Osteoblast (primary cell): ENCODE measurements at regions not wholly inside any gene's neighbourhood (a gene's known extent, or its start where the extent isn't known, plus 50 kb on each side); places are given as distances from the start of the nearest gene placed in this dataset.

Experiments used
- DNase-seq: peaks from one replicate; pipeline ENCODE4 v3.0.0; 2011; ENCODE audit warnings: low spot score, mixed read lengths; ENCODE audit not compliant: insufficient read length; ENCODE audit errors: missing footprints
- H2AFZ ChIP-seq: 2 replicates; pipeline ENCODE4 v1.6.0; 2011; ENCODE audit warnings: mild to moderate bottlenecking, low read length
- H3K27ac ChIP-seq: 2 replicates; pipeline ENCODE4 v1.5.1; 2011; ENCODE audit warnings: mild to moderate bottlenecking, low read depth, low read length, moderate library complexity
- H3K27me3 ChIP-seq: 2 replicates; pipeline ENCODE4 v1.6.0; 2012; ENCODE audit warnings: mild to moderate bottlenecking, control low read depth, inconsistent platforms, low read length, moderate library complexity; ENCODE audit not compliant: insufficient read depth
- H3K36me3 ChIP-seq: 2 replicates; pipeline ENCODE4 v1.5.1; 2011; ENCODE audit warnings: mild to moderate bottlenecking, low read length, control low read depth, moderate library complexity; ENCODE audit not compliant: insufficient read depth
- H3K4me1 ChIP-seq: 2 replicates; pipeline ENCODE4 v1.5.1; 2011; ENCODE audit warnings: mild to moderate bottlenecking, low read length, control low read depth, moderate library complexity; ENCODE audit not compliant: insufficient read depth
- H3K4me2 ChIP-seq: 2 replicates; pipeline ENCODE4 v1.6.0; 2011; ENCODE audit warnings: mild to moderate bottlenecking, low read length; ENCODE audit not compliant: insufficient read depth
- H3K4me3 ChIP-seq: fragments of 200-600 bp; sonication (generic); 3 replicates; pipeline ENCODE4 v1.5.1; 2012; ENCODE audit warnings: mild to moderate bottlenecking, low read length, inconsistent platforms; ENCODE audit not compliant: insufficient read depth
- H3K79me2 ChIP-seq: 2 replicates; pipeline ENCODE4 v1.6.0; 2012; ENCODE audit warnings: mild to moderate bottlenecking, low read length, control low read depth, inconsistent platforms; ENCODE audit not compliant: insufficient read depth
- H3K9me3 ChIP-seq: 2 replicates; pipeline ENCODE4 v1.5.1; 2011; ENCODE audit warnings: low read depth, low read length, control low read depth
- H4K20me1 ChIP-seq: 2 replicates; pipeline ENCODE4 v1.6.0; 2012; ENCODE audit warnings: mild to moderate bottlenecking, low read length, control low read depth; ENCODE audit not compliant: insufficient read depth
- TF ChIP-seq, protein P1 (sequence below): IDR thresholded peaks from 2 replicates; pipeline ENCODE4 v1.5.1; 2011; ENCODE audit warnings: mild to moderate bottlenecking, low read depth, low read length, moderate library complexity; ENCODE audit errors: extremely low read depth

DNA sequence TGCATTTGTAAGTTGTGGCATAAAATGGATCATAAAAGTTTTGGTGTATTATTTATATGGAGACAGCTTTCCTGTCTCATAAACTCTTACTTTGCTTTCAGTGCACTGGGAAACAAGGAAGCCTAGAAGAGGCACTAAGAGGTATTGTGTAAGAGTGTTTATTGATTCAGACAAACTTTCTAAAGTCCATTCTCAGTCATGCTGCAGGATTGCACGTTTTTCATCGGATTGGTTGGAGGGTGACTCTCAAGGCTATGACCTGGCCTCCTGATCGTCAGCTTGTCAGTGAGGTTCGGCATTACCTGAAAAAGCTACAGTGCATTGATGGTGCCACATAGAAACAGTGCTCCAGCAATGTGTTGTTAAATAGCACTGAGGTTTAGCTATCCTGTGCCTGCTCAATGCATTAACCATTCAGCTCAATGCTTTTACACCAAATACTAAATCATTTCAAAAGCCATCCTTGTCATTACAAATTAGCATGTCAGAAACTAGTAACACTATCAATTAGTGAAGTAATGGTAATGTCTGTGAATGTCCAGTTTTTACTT, 545.5 kb downstream of the CBLN2 start:
- H2AFZ ChIP-seq = no peak overlapping the region
- no peaks in the 10 kb centered on the region for H3K79me2 ChIP-seq
- H3K36me3 ChIP-seq = no peaks in the 10 kb centered on the region
- H4K20me1 ChIP-seq = no peaks in the 10 kb centered on the region
- H3K9me3 ChIP-seq = no peaks in the 10 kb centered on the region
- TF ChIP-seq, protein P1, sequence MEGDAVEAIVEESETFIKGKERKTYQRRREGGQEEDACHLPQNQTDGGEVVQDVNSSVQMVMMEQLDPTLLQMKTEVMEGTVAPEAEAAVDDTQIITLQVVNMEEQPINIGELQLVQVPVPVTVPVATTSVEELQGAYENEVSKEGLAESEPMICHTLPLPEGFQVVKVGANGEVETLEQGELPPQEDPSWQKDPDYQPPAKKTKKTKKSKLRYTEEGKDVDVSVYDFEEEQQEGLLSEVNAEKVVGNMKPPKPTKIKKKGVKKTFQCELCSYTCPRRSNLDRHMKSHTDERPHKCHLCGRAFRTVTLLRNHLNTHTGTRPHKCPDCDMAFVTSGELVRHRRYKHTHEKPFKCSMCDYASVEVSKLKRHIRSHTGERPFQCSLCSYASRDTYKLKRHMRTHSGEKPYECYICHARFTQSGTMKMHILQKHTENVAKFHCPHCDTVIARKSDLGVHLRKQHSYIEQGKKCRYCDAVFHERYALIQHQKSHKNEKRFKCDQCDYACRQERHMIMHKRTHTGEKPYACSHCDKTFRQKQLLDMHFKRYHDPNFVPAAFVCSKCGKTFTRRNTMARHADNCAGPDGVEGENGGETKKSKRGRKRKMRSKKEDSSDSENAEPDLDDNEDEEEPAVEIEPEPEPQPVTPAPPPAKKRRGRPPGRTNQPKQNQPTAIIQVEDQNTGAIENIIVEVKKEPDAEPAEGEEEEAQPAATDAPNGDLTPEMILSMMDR = no peak
- DNase-seq = no peak
- H3K4me3 ChIP-seq = no peak overlapping the region
- no peak overlapping the region for H3K4me2 ChIP-seq
- no peaks in the 10 kb centered on the region for H3K4me1 ChIP-seq
- no peaks in the 10 kb centered on the region for H3K27me3 ChIP-seq
- H3K27ac ChIP-seq = no peak overlapping the region

DNA sequence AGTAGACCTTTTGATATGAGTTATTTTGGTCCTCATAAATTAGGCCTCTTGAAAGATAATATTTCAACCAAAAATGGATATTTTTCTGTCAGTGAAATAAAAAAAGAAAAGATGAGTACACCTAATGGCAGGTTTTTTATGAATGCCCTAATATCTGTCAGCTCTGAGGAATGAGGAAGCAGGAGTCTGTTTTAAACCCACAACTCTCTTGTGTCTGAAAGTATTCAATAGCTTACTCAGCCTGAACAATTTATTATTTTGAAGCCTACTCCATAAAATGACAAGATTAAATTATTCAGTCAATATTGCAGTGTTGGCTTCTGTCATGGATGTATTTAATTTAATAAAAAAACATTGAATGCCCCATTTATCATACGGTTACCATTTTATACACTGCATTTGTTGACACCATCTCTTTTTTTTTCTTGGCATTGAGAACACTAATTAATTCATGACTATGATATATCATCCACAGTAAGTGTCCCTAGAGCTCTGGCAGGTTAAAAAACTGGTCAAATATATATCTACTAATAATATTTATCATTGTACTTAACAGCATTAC, 548.2 kb downstream of the CBLN2 start:
- TF ChIP-seq, protein P1 = no peak
- no peaks in the 10 kb centered on the region for H3K9me3 ChIP-seq
- H3K27me3 ChIP-seq = no peaks in the 10 kb centered on the region
- no peaks in the 10 kb centered on the region for H3K79me2 ChIP-seq
- DNase-seq = peak; percentile 14
- no peaks in the 10 kb centered on the region for H3K36me3 ChIP-seq
- H3K4me1 ChIP-seq = no peaks in the 10 kb centered on the region
- no peak overlapping the region for H2AFZ ChIP-seq
- no peak overlapping the region for H3K4me2 ChIP-seq
- no peak overlapping the region for H3K4me3 ChIP-seq
- H4K20me1 ChIP-seq = no peaks in the 10 kb centered on the region
- H3K27ac ChIP-seq = no peak overlapping the region

DNA sequence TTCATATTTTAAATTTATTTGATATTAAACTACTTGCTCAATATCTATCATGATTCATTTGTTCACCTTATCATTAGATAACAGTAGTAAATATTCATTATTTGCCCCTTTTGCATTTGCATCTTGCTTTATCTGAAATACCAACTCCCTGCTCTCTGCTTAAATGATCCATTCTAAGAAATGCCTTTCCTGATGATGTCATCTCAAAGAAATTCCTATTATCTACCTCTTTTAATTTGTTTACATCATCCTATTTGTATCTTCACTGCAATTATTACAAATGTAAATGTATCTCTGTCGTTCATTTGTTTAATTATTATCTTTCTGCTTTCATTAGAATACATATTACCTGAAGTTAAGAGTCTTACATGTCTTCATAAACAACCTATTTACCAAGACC, 549.9 kb downstream of the CBLN2 start:
- Histone ChIP-seq H3K36me3 (no peaks in the 10 kb centered on the region), H3K27ac (no peak overlapping the region), H3K9me3 (no peaks in the 10 kb centered on the region), H3K4me3 (no peak overlapping the region), H3K27me3 (no peaks in the 10 kb centered on the region), H3K4me1 (no peaks in the 10 kb centered on the region), H4K20me1 (no peaks in the 10 kb centered on the region), H2AFZ (no peak overlapping the region), H3K79me2 (no peaks in the 10 kb centered on the region), H3K4me2 (no peak overlapping the region)
- TF ChIP-seq, protein P1 = no peak
- no peak for DNase-seq

DNA sequence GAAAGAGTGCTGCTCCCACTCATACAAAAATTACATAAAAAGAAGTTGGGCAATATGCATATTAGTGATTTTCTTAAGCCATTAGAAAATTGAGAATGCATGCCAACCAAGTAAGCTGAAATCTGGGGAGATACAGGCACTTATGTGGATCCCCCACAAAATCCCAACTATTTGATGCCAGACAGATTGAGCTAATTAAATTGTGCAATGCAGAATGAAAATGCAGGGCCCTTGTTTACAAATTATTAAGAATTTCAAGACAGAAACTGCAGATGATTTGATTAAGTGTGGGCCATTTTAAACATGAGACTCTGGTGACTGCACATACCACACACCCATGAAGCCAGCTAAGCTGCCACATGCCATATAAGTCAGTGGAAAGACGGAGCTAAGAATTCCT, 554.5 kb downstream of the CBLN2 start:
- TF ChIP-seq, protein P1 = no peak
- no peaks in the 10 kb centered on the region for H3K4me1 ChIP-seq
- no peak for DNase-seq
- no peak overlapping the region for H3K4me2 ChIP-seq
- no peak overlapping the region for H2AFZ ChIP-seq
- no peaks in the 10 kb centered on the region for H3K79me2 ChIP-seq
- no peaks in the 10 kb centered on the region for H3K36me3 ChIP-seq
- no peak overlapping the region for H3K27ac ChIP-seq
- H3K4me3 ChIP-seq = no peak overlapping the region
- H4K20me1 ChIP-seq = no peaks in the 10 kb centered on the region
- peaks cover 3% of the 10 kb centered on the region for H3K9me3 ChIP-seq
- no peaks in the 10 kb centered on the region for H3K27me3 ChIP-seq
